H1 (cell line): ENCODE measurements at regions not wholly inside any gene's neighbourhood (a gene's known extent, or its start where the extent isn't known, plus 50 kb on each side); places are given as distances from the start of the nearest gene placed in this dataset.

ENCODE experiments used
- CTCF ChIA-PET: fragments of 300-600 bp; sonication (Branson Sonifier 250); formaldehyde crosslinking; loops from one replicate; lab custom pipeline; 2021; ENCODE audit not compliant: partially characterized antibody; lab: Charles Lee
- POLR2A ChIA-PET: fragments of 300-600 bp; sonication (Branson Sonifier 250); formaldehyde crosslinking; loops from one replicate; lab custom pipeline; 2021; ENCODE audit warnings: inconsistent platforms; ENCODE audit not compliant: partially characterized antibody; lab: Charles Lee
- DNase-seq, 2 experiments: peaks; one replicate each; pipeline versions ENCODE4 v3.0.0 to v3.0.0-alpha.2; 2010 to 2022; ENCODE audit warnings: low spot score in 2 of 2, low read depth in 1 of 2, mixed read lengths in 1 of 2
- FAIRE-seq: peaks from 2 replicates; lab custom pipeline; 2011; peaks lifted over from hg19 to GRCh38; lab: Jason Lieb, UNC
- H2AFZ ChIP-seq: 2 replicates; pipeline ENCODE4 v1.8.1; 2012; ENCODE audit warnings: low read length, inconsistent platforms
- H2AK5ac ChIP-seq: 2 replicates; pipeline ENCODE4 v1.6.1; 2013; ENCODE audit warnings: low read depth, low read length
- H2BK120ac ChIP-seq: replicated peaks from 2 replicates; pipeline ENCODE3; 2013; ENCODE audit warnings: low read depth, low read length, inconsistent platforms
- H2BK12ac ChIP-seq: 2 replicates; pipeline ENCODE4 v1.6.1; 2013; ENCODE audit warnings: low read depth, low read length
- H2BK15ac ChIP-seq: 2 replicates; pipeline ENCODE4 v1.6.1; 2013; ENCODE audit warnings: low read length
- H2BK20ac ChIP-seq: 2 replicates; pipeline ENCODE4 v1.6.1; 2013; ENCODE audit warnings: low read length
- H2BK5ac ChIP-seq: 2 replicates; pipeline ENCODE4 v1.6.1; 2013; ENCODE audit warnings: low read depth, low read length
- H3K14ac ChIP-seq: 2 replicates; pipeline ENCODE4 v1.6.1; 2013; ENCODE audit warnings: inconsistent platforms; ENCODE audit not compliant: insufficient read length
- H3K18ac ChIP-seq: 2 replicates; pipeline ENCODE4 v1.6.1; 2013; ENCODE audit warnings: low read length; ENCODE audit errors: extremely low read depth
- H3K23ac ChIP-seq: 2 replicates; pipeline ENCODE4 v1.6.1; 2013; ENCODE audit warnings: inconsistent platforms; ENCODE audit not compliant: insufficient read length
- H3K23me2 ChIP-seq: 2 replicates; pipeline ENCODE4 v1.6.1; 2013; ENCODE audit warnings: low read depth, low read length
- H3K27ac ChIP-seq: 2 replicates; pipeline ENCODE4 v1.6.1; 2011; ENCODE audit warnings: low read depth, low read length, inconsistent platforms
- H3K27me3 ChIP-seq, 4 experiments: replicated peaks in 1 of 4; 1 replicate in 1 of 4; 2 replicates in 3 of 4; pipeline versions ENCODE4 v1.6.1 to v1.8.1; 2011 to 2013; ENCODE audit warnings: low read length in 3 of 4, mild to moderate bottlenecking in 3 of 4, inconsistent platforms in 2 of 4, mixed read lengths in 2 of 4, moderate library complexity in 1 of 4; ENCODE audit not compliant: control insufficient read depth in 3 of 4, insufficient read depth in 3 of 4; ENCODE audit errors: extremely low read depth in 1 of 4
- H3K36me3 ChIP-seq, 4 experiments: 2 replicates each; pipeline versions ENCODE4 v1.6.1 to v1.8.1; 2011 to 2013; ENCODE audit warnings: mild to moderate bottlenecking in 4 of 4, low read length in 3 of 4, moderate library complexity in 2 of 4, control low read depth in 1 of 4, inconsistent platforms in 1 of 4; ENCODE audit not compliant: insufficient read depth in 4 of 4, control insufficient read depth in 2 of 4
- H3K4ac ChIP-seq: replicated peaks from 2 replicates; pipeline ENCODE3; 2013; ENCODE audit warnings: low read length, low read depth, mixed read lengths, inconsistent platforms; ENCODE audit not compliant: insufficient read length
- H3K4me1 ChIP-seq, 4 experiments: replicated peaks in 1 of 4; 1 replicate in 1 of 4; 2 replicates in 3 of 4; pipeline versions ENCODE4 v1.6.1 to v1.8.1; 2011 to 2013; ENCODE audit warnings: low read length in 3 of 4, inconsistent platforms in 2 of 4, mixed read lengths in 1 of 4; ENCODE audit not compliant: insufficient read depth in 4 of 4, control insufficient read depth in 3 of 4
- H3K4me2 ChIP-seq, 2 experiments: 2 replicates each; pipeline versions ENCODE4 v1.6.1 to v1.8.1; 2011 to 2013; ENCODE audit warnings: low read depth in 2 of 2, low read length in 2 of 2, control low read depth in 1 of 2, inconsistent platforms in 1 of 2, mild to moderate bottlenecking in 1 of 2; ENCODE audit not compliant: insufficient read depth in 1 of 2
- H3K4me3 ChIP-seq, 4 experiments: fragments of 200-600, 300-600 bp in 1 of 4; sonication (generic), shearing (Covaris generic), sonication (Bioruptor Twin) in 1 of 4; 2 replicates each; pipeline versions ENCODE4 v1.5.1 to v1.8.1; 2011 to 2016; ENCODE audit warnings: low read length in 4 of 4, low read depth in 3 of 4, control low read depth in 2 of 4, inconsistent platforms in 2 of 4, mild to moderate bottlenecking in 2 of 4, mixed read lengths in 1 of 4, moderate library complexity in 1 of 4; ENCODE audit not compliant: insufficient read depth in 2 of 4; ENCODE audit errors: extremely low read depth in 1 of 4
- H3K56ac ChIP-seq: replicated peaks from 2 replicates; pipeline ENCODE3; 2013; ENCODE audit warnings: low read depth, mild to moderate bottlenecking, mixed read lengths, low read length, inconsistent platforms; ENCODE audit not compliant: insufficient read length
- H3K79me1 ChIP-seq: 2 replicates; pipeline ENCODE4 v1.6.1; 2013; ENCODE audit warnings: low read depth, low read length, control low read depth
- H3K79me2 ChIP-seq, 2 experiments: 2 replicates each; pipeline versions ENCODE4 v1.6.1 to v1.8.1; 2012 to 2013; ENCODE audit warnings: low read length in 2 of 2, mild to moderate bottlenecking in 2 of 2, inconsistent platforms in 1 of 2; ENCODE audit not compliant: insufficient read depth in 2 of 2, control insufficient read depth in 1 of 2
- H3K9ac ChIP-seq, 4 experiments: replicated peaks in 1 of 4; 1 replicate in 1 of 4; 2 replicates in 3 of 4; pipeline versions ENCODE4 v1.6.1 to v1.8.1; 2011 to 2013; ENCODE audit warnings: low read depth in 3 of 4, low read length in 3 of 4, control low read depth in 2 of 4, mild to moderate bottlenecking in 2 of 4, moderate library complexity in 2 of 4, inconsistent platforms in 1 of 4; ENCODE audit errors: extremely low read depth in 1 of 4
- H3K9me3 ChIP-seq, 2 experiments: 2 replicates each; pipeline versions ENCODE4 v1.6.1 to v1.8.1; 2012 to 2013; ENCODE audit warnings: mild to moderate bottlenecking in 2 of 2, moderate library complexity in 2 of 2, control low read depth in 1 of 2, inconsistent platforms in 1 of 2, low read depth in 1 of 2, low read length in 1 of 2, mixed read lengths in 1 of 2; ENCODE audit not compliant: insufficient read depth in 2 of 2
- H4K20me1 ChIP-seq, 2 experiments: replicated peaks in 1 of 2; 2 replicates each; pipeline versions ENCODE3 to v1.8.1; 2011 to 2013; ENCODE audit warnings: inconsistent platforms in 2 of 2, low read length in 2 of 2, mild to moderate bottlenecking in 1 of 2; ENCODE audit not compliant: insufficient read depth in 2 of 2, control insufficient read depth in 1 of 2
- H4K5ac ChIP-seq: 2 replicates; pipeline ENCODE4 v1.6.1; 2013; ENCODE audit warnings: low read length, low read depth, mixed read lengths, inconsistent platforms; ENCODE audit not compliant: insufficient read length
- H4K8ac ChIP-seq: 2 replicates; pipeline ENCODE4 v1.8.0; 2013; ENCODE audit warnings: mild to moderate bottlenecking, moderate library complexity, low read length, inconsistent platforms; ENCODE audit not compliant: insufficient read depth; ENCODE audit errors: extremely low read depth
- H4K91ac ChIP-seq: replicated peaks from 2 replicates; pipeline ENCODE3; 2013; ENCODE audit warnings: low read length, mixed read lengths, inconsistent platforms; ENCODE audit not compliant: insufficient read length
- WGBS, 2 experiments: shearing (Covaris generic) in 1 of 2; methylation state at CpG; one replicate each; pipeline versions ENCODE4 v1.1.6 to v1.1.7; 2013 to 2015; ENCODE audit warnings: low lambda C conversion rate in 2 of 2, mixed read lengths in 2 of 2, inconsistent platforms in 1 of 2, low coverage in 1 of 2, missing lambda C conversion rate in 1 of 2; ENCODE audit not compliant: insufficient replicate concordance in 2 of 2, insufficient coverage in 1 of 2, insufficient read length in 1 of 2; ENCODE audit errors: extremely low coverage in 1 of 2, missing lambda C conversion rate in 1 of 2; 5-methylcytosine and 5-hydroxymethylcytosine counted together
- TF ChIP-seq, protein P1 (sequence below): fragments of 300-600 bp; sonication (generic); IDR thresholded peaks from 2 replicates; pipeline ENCODE4 v1.7.1; 2012; ENCODE audit warnings: low read length, moderate library complexity, mild to moderate bottlenecking, inconsistent platforms; ENCODE audit not compliant: insufficient replicate concordance

DNA sequence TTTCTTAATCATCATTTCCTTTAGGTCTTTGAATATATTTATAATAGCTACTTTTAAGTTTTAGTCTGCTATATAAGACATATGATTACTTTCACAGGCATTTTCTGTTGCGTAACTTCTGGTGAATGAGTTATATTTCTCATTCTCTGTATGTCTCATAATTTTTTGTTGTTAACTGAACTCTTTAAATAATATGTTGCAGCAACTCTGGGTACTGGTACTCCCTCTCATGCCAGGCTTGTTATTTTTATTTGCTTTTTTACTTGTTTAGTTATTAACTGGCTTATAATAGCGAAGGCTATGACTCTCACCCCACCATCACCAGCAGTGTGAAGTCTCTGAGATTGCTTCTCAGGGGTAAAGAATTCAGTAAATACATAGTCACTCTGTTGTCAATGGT is 524.2 kb upstream of the CHORDC1 start:
- H3K18ac ChIP-seq: no peak overlapping the region
- H3K79me1 ChIP-seq: no peaks in the 10 kb centered on the region
- no peak overlapping the region for H2AK5ac ChIP-seq
- H2BK20ac ChIP-seq: no peak overlapping the region
- no peaks in the 10 kb centered on the region for H3K36me3 ChIP-seq
- H3K4me2 ChIP-seq: no peak overlapping the region
- H3K4me1 ChIP-seq: no peaks in the 10 kb centered on the region
- no peaks in the 10 kb centered on the region for H3K79me2 ChIP-seq
- no peaks in the 10 kb centered on the region for H4K20me1 ChIP-seq
- WGBS, 2 experiments: 64% methylated on average over 2 of the region's 2 CpGs; no CpG with 5 or more reads in 1 of the 2 experiments
- ChIA-PET CTCF (no interaction called here), POLR2A (no interaction called here)
- no peak overlapping the region for H2BK120ac ChIP-seq
- no peak overlapping the region for H4K5ac ChIP-seq
- H3K23me2 ChIP-seq: no peaks in the 10 kb centered on the region
- H4K8ac ChIP-seq: no peak overlapping the region
- no peak overlapping the region for H3K14ac ChIP-seq
- H2BK5ac ChIP-seq: no peak overlapping the region
- H2BK15ac ChIP-seq: no peak overlapping the region
- H2AFZ ChIP-seq: no peak overlapping the region
- H3K4me3 ChIP-seq: no peak overlapping the region
- no peak overlapping the region for H2BK12ac ChIP-seq
- FAIRE-seq (no peak), DNase-seq (no peak)
- no peak overlapping the region for H3K23ac ChIP-seq
- no peak overlapping the region for H4K91ac ChIP-seq
- no peak overlapping the region for H3K9ac ChIP-seq
- no peak overlapping the region for H3K27ac ChIP-seq
- H3K27me3 ChIP-seq: no peaks in the 10 kb centered on the region
- H3K4ac ChIP-seq: no peak overlapping the region
- H3K56ac ChIP-seq: no peak overlapping the region
- H3K9me3 ChIP-seq: peaks cover 7 to 15% of the 10 kb centered on the region in 2 experiments; a peak in 2 of 4 replicates
- TF ChIP-seq, protein P1, sequence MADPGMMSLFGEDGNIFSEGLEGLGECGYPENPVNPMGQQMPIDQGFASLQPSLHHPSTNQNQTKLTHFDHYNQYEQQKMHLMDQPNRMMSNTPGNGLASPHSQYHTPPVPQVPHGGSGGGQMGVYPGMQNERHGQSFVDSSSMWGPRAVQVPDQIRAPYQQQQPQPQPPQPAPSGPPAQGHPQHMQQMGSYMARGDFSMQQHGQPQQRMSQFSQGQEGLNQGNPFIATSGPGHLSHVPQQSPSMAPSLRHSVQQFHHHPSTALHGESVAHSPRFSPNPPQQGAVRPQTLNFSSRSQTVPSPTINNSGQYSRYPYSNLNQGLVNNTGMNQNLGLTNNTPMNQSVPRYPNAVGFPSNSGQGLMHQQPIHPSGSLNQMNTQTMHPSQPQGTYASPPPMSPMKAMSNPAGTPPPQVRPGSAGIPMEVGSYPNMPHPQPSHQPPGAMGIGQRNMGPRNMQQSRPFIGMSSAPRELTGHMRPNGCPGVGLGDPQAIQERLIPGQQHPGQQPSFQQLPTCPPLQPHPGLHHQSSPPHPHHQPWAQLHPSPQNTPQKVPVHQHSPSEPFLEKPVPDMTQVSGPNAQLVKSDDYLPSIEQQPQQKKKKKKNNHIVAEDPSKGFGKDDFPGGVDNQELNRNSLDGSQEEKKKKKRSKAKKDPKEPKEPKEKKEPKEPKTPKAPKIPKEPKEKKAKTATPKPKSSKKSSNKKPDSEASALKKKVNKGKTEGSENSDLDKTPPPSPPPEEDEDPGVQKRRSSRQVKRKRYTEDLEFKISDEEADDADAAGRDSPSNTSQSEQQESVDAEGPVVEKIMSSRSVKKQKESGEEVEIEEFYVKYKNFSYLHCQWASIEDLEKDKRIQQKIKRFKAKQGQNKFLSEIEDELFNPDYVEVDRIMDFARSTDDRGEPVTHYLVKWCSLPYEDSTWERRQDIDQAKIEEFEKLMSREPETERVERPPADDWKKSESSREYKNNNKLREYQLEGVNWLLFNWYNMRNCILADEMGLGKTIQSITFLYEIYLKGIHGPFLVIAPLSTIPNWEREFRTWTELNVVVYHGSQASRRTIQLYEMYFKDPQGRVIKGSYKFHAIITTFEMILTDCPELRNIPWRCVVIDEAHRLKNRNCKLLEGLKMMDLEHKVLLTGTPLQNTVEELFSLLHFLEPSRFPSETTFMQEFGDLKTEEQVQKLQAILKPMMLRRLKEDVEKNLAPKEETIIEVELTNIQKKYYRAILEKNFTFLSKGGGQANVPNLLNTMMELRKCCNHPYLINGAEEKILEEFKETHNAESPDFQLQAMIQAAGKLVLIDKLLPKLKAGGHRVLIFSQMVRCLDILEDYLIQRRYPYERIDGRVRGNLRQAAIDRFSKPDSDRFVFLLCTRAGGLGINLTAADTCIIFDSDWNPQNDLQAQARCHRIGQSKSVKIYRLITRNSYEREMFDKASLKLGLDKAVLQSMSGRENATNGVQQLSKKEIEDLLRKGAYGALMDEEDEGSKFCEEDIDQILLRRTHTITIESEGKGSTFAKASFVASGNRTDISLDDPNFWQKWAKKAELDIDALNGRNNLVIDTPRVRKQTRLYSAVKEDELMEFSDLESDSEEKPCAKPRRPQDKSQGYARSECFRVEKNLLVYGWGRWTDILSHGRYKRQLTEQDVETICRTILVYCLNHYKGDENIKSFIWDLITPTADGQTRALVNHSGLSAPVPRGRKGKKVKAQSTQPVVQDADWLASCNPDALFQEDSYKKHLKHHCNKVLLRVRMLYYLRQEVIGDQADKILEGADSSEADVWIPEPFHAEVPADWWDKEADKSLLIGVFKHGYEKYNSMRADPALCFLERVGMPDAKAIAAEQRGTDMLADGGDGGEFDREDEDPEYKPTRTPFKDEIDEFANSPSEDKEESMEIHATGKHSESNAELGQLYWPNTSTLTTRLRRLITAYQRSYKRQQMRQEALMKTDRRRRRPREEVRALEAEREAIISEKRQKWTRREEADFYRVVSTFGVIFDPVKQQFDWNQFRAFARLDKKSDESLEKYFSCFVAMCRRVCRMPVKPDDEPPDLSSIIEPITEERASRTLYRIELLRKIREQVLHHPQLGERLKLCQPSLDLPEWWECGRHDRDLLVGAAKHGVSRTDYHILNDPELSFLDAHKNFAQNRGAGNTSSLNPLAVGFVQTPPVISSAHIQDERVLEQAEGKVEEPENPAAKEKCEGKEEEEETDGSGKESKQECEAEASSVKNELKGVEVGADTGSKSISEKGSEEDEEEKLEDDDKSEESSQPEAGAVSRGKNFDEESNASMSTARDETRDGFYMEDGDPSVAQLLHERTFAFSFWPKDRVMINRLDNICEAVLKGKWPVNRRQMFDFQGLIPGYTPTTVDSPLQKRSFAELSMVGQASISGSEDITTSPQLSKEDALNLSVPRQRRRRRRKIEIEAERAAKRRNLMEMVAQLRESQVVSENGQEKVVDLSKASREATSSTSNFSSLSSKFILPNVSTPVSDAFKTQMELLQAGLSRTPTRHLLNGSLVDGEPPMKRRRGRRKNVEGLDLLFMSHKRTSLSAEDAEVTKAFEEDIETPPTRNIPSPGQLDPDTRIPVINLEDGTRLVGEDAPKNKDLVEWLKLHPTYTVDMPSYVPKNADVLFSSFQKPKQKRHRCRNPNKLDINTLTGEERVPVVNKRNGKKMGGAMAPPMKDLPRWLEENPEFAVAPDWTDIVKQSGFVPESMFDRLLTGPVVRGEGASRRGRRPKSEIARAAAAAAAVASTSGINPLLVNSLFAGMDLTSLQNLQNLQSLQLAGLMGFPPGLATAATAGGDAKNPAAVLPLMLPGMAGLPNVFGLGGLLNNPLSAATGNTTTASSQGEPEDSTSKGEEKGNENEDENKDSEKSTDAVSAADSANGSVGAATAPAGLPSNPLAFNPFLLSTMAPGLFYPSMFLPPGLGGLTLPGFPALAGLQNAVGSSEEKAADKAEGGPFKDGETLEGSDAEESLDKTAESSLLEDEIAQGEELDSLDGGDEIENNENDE: no peak
